GM19351 (cell line): ENCODE measurements at regions not wholly inside any gene's neighbourhood (a gene's known extent, or its start where the extent isn't known, plus 50 kb on each side); places are given as distances from the start of the nearest gene placed in this dataset.
"Not testable (repeated sequence)": the region's sequence is repeated elsewhere in the genome, so short reads cannot be mapped to it uniquely, and the experiment has no call there.

Experiments
- ATAC-seq: cut with Tn5 transposase; IDR thresholded peaks from one replicate; pipeline ENCODE4 v1.9.1; 2021; ENCODE audit warnings: mild to moderate bottlenecking, moderate library complexity; ENCODE audit not compliant: unreplicated experiment

- ATAC-seq, result no peak
Measured at GRCh38 chr17:51347851-51348584, 87.7 kb downstream of the UTP18 start.

GRCh38 chr17:51351080-51351479 is 90.7 kb downstream of the UTP18 start:
- no peak for ATAC-seq

- no peak for ATAC-seq
Measured at GRCh38 chr17:51351890-51352289, 91.5 kb downstream of the UTP18 start.

- ATAC-seq, result no peak
Measured at GRCh38 chr17:51352798-51353197, 92.5 kb downstream of the UTP18 start.

- no peak for ATAC-seq
Measured at GRCh38 chr17:51353296-51353695, 93.0 kb downstream of the UTP18 start.

GRCh38 chr17:51354936-51355335 is 94.6 kb downstream of the UTP18 start:
- no peak for ATAC-seq

GRCh38 chr17:51355441-51356410 is 95.4 kb downstream of the UTP18 start:
- no peak for ATAC-seq

- no peak for ATAC-seq
Measured at GRCh38 chr17:51359055-51359454, 98.7 kb downstream of the UTP18 start.

- no peak for ATAC-seq
Measured at GRCh38 chr17:51362811-51363585, 102.7 kb downstream of the UTP18 start.

- ATAC-seq, result no peak
Measured at GRCh38 chr17:51365090-51365489, 104.7 kb downstream of the UTP18 start.

GRCh38 chr17:51366866-51367265 is 106.5 kb downstream of the UTP18 start:
- ATAC-seq, result no peak

- not testable (repeated sequence) for ATAC-seq
Measured at GRCh38 chr17:51367836-51368235, 107.5 kb downstream of the UTP18 start.

GRCh38 chr17:51371732-51372151 is 111.4 kb downstream of the UTP18 start:
- peak; percentile 73 for ATAC-seq

- ATAC-seq, result peak; percentile 93
Measured at GRCh38 chr17:51372345-51373004, 112.1 kb downstream of the UTP18 start.

GRCh38 chr17:51373489-51374152 is 113.3 kb downstream of the UTP18 start:
- ATAC-seq, result no peak

- no peak for ATAC-seq
Measured at GRCh38 chr17:51374209-51374608, 113.9 kb downstream of the UTP18 start.

- ATAC-seq, result no peak
Measured at GRCh38 chr17:51375771-51376170, 115.4 kb downstream of the UTP18 start.

- ATAC-seq, result no peak
Measured at GRCh38 chr17:51376739-51377138, 116.4 kb downstream of the UTP18 start.

GRCh38 chr17:51381262-51381661 is 120.9 kb downstream of the UTP18 start:
- no peak for ATAC-seq

GRCh38 chr17:51385208-51385607 is 124.9 kb downstream of the UTP18 start:
- no peak for ATAC-seq
